ENCODE measurements at regions not wholly inside any gene's neighbourhood (a gene's known extent, or its start where the extent isn't known, plus 50 kb on each side); places are given as distances from the start of the nearest gene placed in this dataset.

DNA sequence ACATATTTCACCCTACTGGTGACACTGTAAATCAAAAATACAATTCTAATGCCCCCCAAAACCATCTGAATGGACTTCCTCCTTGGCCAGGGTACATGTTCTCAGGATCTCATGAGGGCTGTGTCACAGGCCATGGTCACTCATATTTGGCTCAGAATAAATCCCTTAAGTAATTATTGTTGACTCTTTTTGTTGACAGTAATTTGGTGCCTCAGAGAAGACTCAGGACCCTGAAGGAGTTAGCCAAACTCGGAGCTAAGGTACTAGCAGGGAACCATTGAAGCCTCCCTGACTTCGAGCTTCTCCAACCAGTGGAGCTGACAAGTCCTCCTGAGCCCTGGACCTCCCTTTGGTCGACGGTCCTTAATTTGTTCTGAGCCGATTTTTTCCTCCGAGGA lies 51.2 kb upstream of the SNAPC3 start:
- TF ChIP-seq, protein P1, sequence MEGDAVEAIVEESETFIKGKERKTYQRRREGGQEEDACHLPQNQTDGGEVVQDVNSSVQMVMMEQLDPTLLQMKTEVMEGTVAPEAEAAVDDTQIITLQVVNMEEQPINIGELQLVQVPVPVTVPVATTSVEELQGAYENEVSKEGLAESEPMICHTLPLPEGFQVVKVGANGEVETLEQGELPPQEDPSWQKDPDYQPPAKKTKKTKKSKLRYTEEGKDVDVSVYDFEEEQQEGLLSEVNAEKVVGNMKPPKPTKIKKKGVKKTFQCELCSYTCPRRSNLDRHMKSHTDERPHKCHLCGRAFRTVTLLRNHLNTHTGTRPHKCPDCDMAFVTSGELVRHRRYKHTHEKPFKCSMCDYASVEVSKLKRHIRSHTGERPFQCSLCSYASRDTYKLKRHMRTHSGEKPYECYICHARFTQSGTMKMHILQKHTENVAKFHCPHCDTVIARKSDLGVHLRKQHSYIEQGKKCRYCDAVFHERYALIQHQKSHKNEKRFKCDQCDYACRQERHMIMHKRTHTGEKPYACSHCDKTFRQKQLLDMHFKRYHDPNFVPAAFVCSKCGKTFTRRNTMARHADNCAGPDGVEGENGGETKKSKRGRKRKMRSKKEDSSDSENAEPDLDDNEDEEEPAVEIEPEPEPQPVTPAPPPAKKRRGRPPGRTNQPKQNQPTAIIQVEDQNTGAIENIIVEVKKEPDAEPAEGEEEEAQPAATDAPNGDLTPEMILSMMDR (conservative IDR thresholded peaks at IDR 0.05; ENCODE audit: low read length) = no peak
- TF ChIP-seq EZH2phosphoT487 (IDR thresholded peaks at IDR 0.05; ENCODE audit: borderline replicate concordance) = no peak
